ENCODE measurements at regions not wholly inside any gene's neighbourhood (a gene's known extent, or its start where the extent isn't known, plus 50 kb on each side); places are given as distances from the start of the nearest gene placed in this dataset.

GRCh38 chr14:28608443-28608842 lies 158.1 kb upstream of the FOXG1 start:
- TF ChIP-seq EZH2 (IDR thresholded peaks at IDR 0.05) = no peak
- no peak for TF ChIP-seq POLR2AphosphoS5 (IDR thresholded peaks at IDR 0.05; ENCODE audit: borderline replicate concordance, low read depth, low read length)
- no peak for TF ChIP-seq FOXP2 (optimal IDR thresholded peaks at IDR 0.05; ENCODE audit: control extremely low read depth, extremely low read length, insufficient read depth)
